Neuronal stem cell (in vitro differentiated cells): ENCODE measurements at regions not wholly inside any gene's neighbourhood (a gene's known extent, or its start where the extent isn't known, plus 50 kb on each side); places are given as distances from the start of the nearest gene placed in this dataset.
A peak's percentile ranks its signal among the peaks of the same experiment; 100 is the strongest.

Experiments
- DNase-seq: peaks from one replicate; pipeline ENCODE4 v3.0.0-alpha.2; 2013; ENCODE audit warnings: low spot score
- H2AFZ ChIP-seq: one replicate; pipeline ENCODE4 v1.6.1; 2013; ENCODE audit warnings: mild to moderate bottlenecking, low read length, inconsistent platforms
- H2AK5ac ChIP-seq: 2 replicates; pipeline ENCODE4 v1.6.1; 2013; ENCODE audit warnings: low read depth, mild to moderate bottlenecking, inconsistent platforms, low read length, moderate library complexity, mixed read lengths
- H2BK120ac ChIP-seq: 2 replicates; pipeline ENCODE4 v1.6.1; 2013; ENCODE audit warnings: low read depth, mild to moderate bottlenecking, inconsistent platforms, low read length, moderate library complexity, mixed read lengths
- H2BK12ac ChIP-seq: one replicate; pipeline ENCODE4 v1.6.1; 2013; ENCODE audit warnings: low read length, inconsistent platforms
- H2BK15ac ChIP-seq: 2 replicates; pipeline ENCODE4 v1.6.1; 2013; ENCODE audit warnings: mild to moderate bottlenecking, low read length, inconsistent platforms, mixed read lengths
- H2BK5ac ChIP-seq: one replicate; pipeline ENCODE4 v1.6.1; 2013; ENCODE audit warnings: inconsistent platforms, mild to moderate bottlenecking, low read length, moderate library complexity
- H3K14ac ChIP-seq: one replicate; pipeline ENCODE4 v1.6.1; 2013; ENCODE audit warnings: low read length, inconsistent platforms
- H3K18ac ChIP-seq: 2 replicates; pipeline ENCODE4 v1.6.1; 2013; ENCODE audit warnings: low read length, inconsistent platforms
- H3K23ac ChIP-seq: 2 replicates; pipeline ENCODE4 v1.6.1; 2013; ENCODE audit warnings: low read depth, mild to moderate bottlenecking, mixed read lengths, low read length, inconsistent platforms; ENCODE audit not compliant: poor library complexity
- H3K27ac ChIP-seq: replicated peaks from 3 replicates; pipeline ENCODE4 v1.5.1; 2013; ENCODE audit warnings: low read length, inconsistent platforms
- H3K27me3 ChIP-seq, 3 experiments: 2 replicates each; pipeline ENCODE4 v1.6.1; 2013; ENCODE audit warnings: low read length in 3 of 3, mild to moderate bottlenecking in 2 of 3, inconsistent platforms in 1 of 3, low read depth in 1 of 3, mixed read lengths in 1 of 3, moderate library complexity in 1 of 3; ENCODE audit not compliant: control insufficient read depth in 3 of 3, insufficient read depth in 3 of 3
- H3K36me3 ChIP-seq, 2 donors: replicated peaks in 1 of 2; 2 replicates each; pipeline ENCODE4 v1.6.1; 2013; ENCODE audit warnings: low read length in 2 of 2; ENCODE audit not compliant: control insufficient read depth in 2 of 2, insufficient read depth in 2 of 2
- H3K4ac ChIP-seq: 2 replicates; pipeline ENCODE4 v1.6.1; 2013; ENCODE audit warnings: inconsistent platforms, mild to moderate bottlenecking, low read length, moderate library complexity
- H3K4me1 ChIP-seq, 2 donors: 1 replicate in 1 of 2; 2 replicates in 1 of 2; pipeline ENCODE4 v1.6.1; 2013; ENCODE audit warnings: low read length in 2 of 2, low read depth in 1 of 2; ENCODE audit not compliant: control insufficient read depth in 2 of 2, insufficient read depth in 1 of 2
- H3K4me2 ChIP-seq: one replicate; pipeline ENCODE4 v1.6.1; 2013; ENCODE audit warnings: mild to moderate bottlenecking, low read length, inconsistent platforms; ENCODE audit not compliant: insufficient read depth, poor library complexity, severe bottlenecking
- H3K4me3 ChIP-seq, 2 donors: 2 replicates each; pipeline ENCODE4 v1.5.1; 2013; ENCODE audit warnings: low read length in 2 of 2, mild to moderate bottlenecking in 2 of 2, inconsistent platforms in 1 of 2, moderate library complexity in 1 of 2
- H3K79me1 ChIP-seq: one replicate; pipeline ENCODE4 v1.6.1; 2013; ENCODE audit warnings: low read depth, mild to moderate bottlenecking, inconsistent platforms, low read length, moderate library complexity
- H3K9ac ChIP-seq: one replicate; pipeline ENCODE4 v1.6.1; 2013; ENCODE audit warnings: mild to moderate bottlenecking, low read depth, low read length, inconsistent platforms; ENCODE audit not compliant: poor library complexity
- H3K9me3 ChIP-seq, 2 donors: replicated peaks in 1 of 2; 2 replicates each; pipeline versions ENCODE3 to v1.6.1; 2013; ENCODE audit warnings: low read length in 2 of 2, mild to moderate bottlenecking in 2 of 2, inconsistent platforms in 1 of 2, low read depth in 1 of 2, mixed read lengths in 1 of 2, moderate library complexity in 1 of 2; ENCODE audit not compliant: control insufficient read depth in 2 of 2, insufficient read depth in 1 of 2
- H4K8ac ChIP-seq: one replicate; pipeline ENCODE4 v1.6.1; 2013; ENCODE audit warnings: low read depth, mild to moderate bottlenecking, inconsistent platforms, low read length, moderate library complexity
- H4K91ac ChIP-seq: one replicate; pipeline ENCODE4 v1.6.1; 2013; ENCODE audit warnings: low read length, low read depth, mild to moderate bottlenecking, inconsistent platforms; ENCODE audit not compliant: poor library complexity
- WGBS, 2 donors: extraction: QIAGEN DNeasy Blood & Tissue Kit; methylation state at CpG; one replicate each; pipeline ENCODE4 v1.1.7; 2013; ENCODE audit warnings: missing lambda C conversion rate in 2 of 2, mixed read lengths in 1 of 2; ENCODE audit not compliant: insufficient read length in 2 of 2, insufficient replicate concordance in 1 of 2; ENCODE audit errors: extremely low coverage in 2 of 2; 5-methylcytosine and 5-hydroxymethylcytosine counted together

DNA sequence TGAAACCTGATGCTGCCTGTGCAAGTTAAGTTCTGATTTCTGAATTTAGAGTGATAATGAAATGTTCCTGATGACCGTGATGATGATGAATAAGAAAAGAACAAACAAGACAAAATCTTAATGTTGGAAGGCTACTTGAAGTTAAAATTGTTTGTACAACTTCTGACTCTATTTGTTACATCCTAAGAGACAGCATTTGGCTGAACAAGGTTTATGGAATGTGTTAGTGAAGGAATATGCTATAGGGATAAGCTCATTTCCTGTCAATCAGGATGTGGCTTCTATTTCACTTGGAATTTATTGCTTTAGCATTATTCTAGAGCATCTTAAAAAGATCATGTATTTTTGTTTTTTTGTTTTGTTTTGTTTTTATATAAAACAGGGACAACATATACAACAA, 267.5 kb downstream of the FAT4 start:
- no peak overlapping the region for H2AK5ac ChIP-seq
- H3K79me1 ChIP-seq, result no peaks in the 10 kb centered on the region
- peak overlapping the region; percentile 26 for H2AFZ ChIP-seq
- H3K9ac ChIP-seq, result no peak overlapping the region
- H3K14ac ChIP-seq, result no peak overlapping the region
- H2BK5ac ChIP-seq, result no peak overlapping the region
- no peaks in the 10 kb centered on the region for H3K27me3 ChIP-seq
- no CpG with 5 or more reads among the region's 1 CpG for WGBS, 2 donors
- no peaks in the 10 kb centered on the region for H3K36me3 ChIP-seq
- H3K4me2 ChIP-seq, result no peak overlapping the region
- H3K4me1 ChIP-seq, result no peaks in the 10 kb centered on the region
- no peak overlapping the region for H2BK15ac ChIP-seq
- H4K8ac ChIP-seq, result no peak overlapping the region
- DNase-seq, result no peak
- H3K9me3 ChIP-seq, result no peaks in the 10 kb centered on the region
- H2BK120ac ChIP-seq, result no peak overlapping the region
- no peak overlapping the region for H3K18ac ChIP-seq
- H3K23ac ChIP-seq, result no peak overlapping the region
- H3K4me3 ChIP-seq, result no peak overlapping the region
- no peak overlapping the region for H3K27ac ChIP-seq
- H3K4ac ChIP-seq, result no peak overlapping the region
- no peak overlapping the region for H4K91ac ChIP-seq
- H2BK12ac ChIP-seq, result no peak overlapping the region

DNA sequence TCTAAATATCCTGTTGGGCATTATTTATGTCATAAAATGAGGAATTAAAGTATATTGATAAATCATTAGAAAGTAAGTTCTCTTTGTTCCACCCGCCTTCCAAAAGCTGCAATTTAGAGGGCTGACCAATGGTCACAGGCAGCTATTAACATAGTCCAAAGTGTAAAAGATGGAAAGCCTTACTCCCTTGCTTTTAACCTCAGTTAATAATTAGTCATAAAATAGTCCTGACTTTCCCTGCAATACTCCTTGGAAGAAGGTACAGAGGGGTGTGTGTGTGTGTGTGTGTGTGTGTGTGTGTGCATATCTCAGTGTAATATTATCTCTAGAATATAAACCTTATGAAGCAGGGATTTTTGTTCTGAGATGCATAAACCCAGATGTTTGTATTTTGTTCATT, 275.4 kb downstream of the FAT4 start:
- Histone ChIP-seq H2BK5ac (no peak overlapping the region), H3K18ac (no peak overlapping the region), H3K4me1 (peaks cover 0 to 3% of the 10 kb centered on the region in 2 donors), H3K27ac (no peak overlapping the region), H4K91ac (no peak overlapping the region), H2BK120ac (no peak overlapping the region), H3K4me2 (no peak overlapping the region), H3K79me1 (no peaks in the 10 kb centered on the region), H2BK12ac (no peak overlapping the region), H3K14ac (no peak overlapping the region), H3K4me3 (no peak overlapping the region), H3K9ac (no peak overlapping the region), H2AFZ (no peak overlapping the region), H3K36me3 (no peaks in the 10 kb centered on the region), H3K9me3 (no peaks in the 10 kb centered on the region), H3K4ac (no peak overlapping the region), H3K23ac (no peak overlapping the region), H2AK5ac (no peak overlapping the region), H3K27me3 (no peaks in the 10 kb centered on the region), H2BK15ac (no peak overlapping the region), H4K8ac (no peak overlapping the region)
- no peak for DNase-seq
- no CpG with 5 or more reads among the region's 1 CpG for WGBS, 2 donors

DNA sequence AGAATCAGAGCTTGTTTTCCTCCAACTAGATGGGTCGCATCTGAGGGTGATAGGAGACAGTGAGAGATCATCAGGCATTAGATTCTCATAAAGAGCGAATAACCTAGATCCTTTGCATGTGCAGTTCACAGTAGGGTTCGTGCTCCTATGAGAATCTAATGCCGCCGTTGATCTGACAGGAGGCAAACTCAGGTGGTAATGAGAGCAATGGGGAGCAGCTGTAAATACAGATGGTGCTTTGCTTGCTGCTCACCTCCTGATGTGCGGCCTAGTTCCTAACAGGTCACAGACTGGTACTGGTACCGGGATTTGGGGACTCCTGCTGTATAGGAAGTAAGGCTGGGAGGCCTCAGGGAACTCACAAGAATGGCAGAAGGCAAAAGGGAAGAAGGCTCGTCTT, 276.5 kb downstream of the FAT4 start:
- no peak overlapping the region for H2AFZ ChIP-seq
- WGBS, 2 donors, result no CpG with 5 or more reads among the region's 8 CpGs
- H3K4ac ChIP-seq, result no peak overlapping the region
- no peak overlapping the region for H2BK120ac ChIP-seq
- H3K18ac ChIP-seq, result no peak overlapping the region
- H3K9me3 ChIP-seq, result no peaks in the 10 kb centered on the region
- peaks cover 0 to 3% of the 10 kb centered on the region in 2 donors for H3K4me1 ChIP-seq
- no peak overlapping the region for H4K8ac ChIP-seq
- no peak for DNase-seq
- no peaks in the 10 kb centered on the region for H3K27me3 ChIP-seq
- H4K91ac ChIP-seq, result no peak overlapping the region
- H2BK15ac ChIP-seq, result no peak overlapping the region
- H2BK12ac ChIP-seq, result no peak overlapping the region
- H3K4me2 ChIP-seq, result no peak overlapping the region
- no peak overlapping the region for H3K27ac ChIP-seq
- no peak overlapping the region for H3K9ac ChIP-seq
- H3K36me3 ChIP-seq, result no peaks in the 10 kb centered on the region
- no peak overlapping the region for H2BK5ac ChIP-seq
- no peak overlapping the region for H2AK5ac ChIP-seq
- H3K14ac ChIP-seq, result no peak overlapping the region
- no peak overlapping the region for H3K23ac ChIP-seq
- H3K79me1 ChIP-seq, result no peaks in the 10 kb centered on the region
- no peak overlapping the region for H3K4me3 ChIP-seq

DNA sequence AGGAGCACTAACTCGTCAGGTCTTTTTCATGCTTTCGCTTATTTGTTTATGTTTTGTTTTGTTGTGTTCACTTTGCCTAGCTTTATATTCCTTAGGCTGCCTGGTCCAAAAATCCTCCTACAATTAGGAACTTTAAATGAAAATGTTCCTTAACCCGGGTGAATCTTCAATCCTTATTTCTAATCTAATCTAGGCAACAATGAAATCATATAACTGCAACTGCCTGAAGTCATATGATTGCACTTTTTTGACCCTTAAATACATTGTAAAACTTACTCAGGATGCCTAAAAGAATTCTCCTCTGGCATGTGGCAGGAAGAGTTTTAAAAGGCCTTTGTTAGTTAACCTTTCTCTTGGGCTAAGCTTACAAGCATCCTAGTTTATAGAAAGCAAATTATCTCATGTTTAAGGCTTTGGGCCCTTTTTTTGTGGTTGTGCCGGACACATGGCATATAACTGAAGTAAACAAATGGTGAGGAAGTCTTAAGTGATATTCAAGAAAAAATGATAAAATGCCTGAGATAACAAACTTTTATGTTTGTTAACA, 279.4 kb downstream of the FAT4 start:
- Histone ChIP-seq H3K9ac (no peak overlapping the region), H3K18ac (no peak overlapping the region), H3K23ac (no peak overlapping the region), H2AFZ (peak overlapping the region; percentile 59), H2BK120ac (no peak overlapping the region), H2BK15ac (no peak overlapping the region), H4K91ac (no peak overlapping the region), H2BK12ac (no peak overlapping the region), H3K27ac (no peak overlapping the region), H3K4me1 (peaks cover 0 to 3% of the 10 kb centered on the region in 2 donors), H3K4ac (no peak overlapping the region), H2BK5ac (no peak overlapping the region), H4K8ac (no peak overlapping the region), H3K4me2 (no peak overlapping the region), H3K9me3 (no peaks in the 10 kb centered on the region), H3K27me3 (no peaks in the 10 kb centered on the region), H3K14ac (no peak overlapping the region), H3K4me3 (no peak overlapping the region), H2AK5ac (no peak overlapping the region), H3K79me1 (no peaks in the 10 kb centered on the region), H3K36me3 (no peaks in the 10 kb centered on the region)
- no CpG with 5 or more reads among the region's 4 CpGs for WGBS, 2 donors
- DNase-seq, result no peak
